Stomach (tissue), 8 donors: ENCODE measurements at regions not wholly inside any gene's neighbourhood (a gene's known extent, or its start where the extent isn't known, plus 50 kb on each side); places are given as distances from the start of the nearest gene placed in this dataset.

Experiments used
- DNase-seq, 2 donors: peaks; one replicate each; pipeline versions ENCODE4 v3.0.0 to v3.0.0-alpha.2; 2013 to 2019
- H3K27ac ChIP-seq, 5 donors: fragments of 200-600 bp in 4 of 5; sonication (generic) in 4 of 5; one replicate each; pipeline ENCODE4 v1.5.1; 2013 to 2019; ENCODE audit warnings: mild to moderate bottlenecking in 1 of 5, moderate library complexity in 1 of 5
- H3K27me3 ChIP-seq, 3 donors: fragments of 200-600 bp; sonication (generic); one replicate each; pipeline ENCODE4 v1.5.1; 2017 to 2019; ENCODE audit warnings: mixed run types in 1 of 3
- H3K36me3 ChIP-seq, 4 donors: fragments of 200-600 bp; sonication (generic); 1 replicate in 3 of 4; 2 replicates in 1 of 4; pipeline ENCODE4 v1.5.1; 2016 to 2019
- H3K4me1 ChIP-seq, 4 donors: fragments of 200-600 bp; sonication (generic); one replicate each; pipeline ENCODE4 v1.5.1; 2016 to 2019
- H3K4me3 ChIP-seq, 4 donors: fragments of 200-600 bp; sonication (generic) in 3 of 4; one replicate each; pipeline ENCODE4 v1.5.1; 2016 to 2019; ENCODE audit warnings: mild to moderate bottlenecking in 1 of 4
- H3K9me3 ChIP-seq, 4 donors: fragments of 200-600 bp; sonication (generic); one replicate each; pipeline ENCODE4 v1.5.1; 2016 to 2019
- CTCF ChIP-seq, 7 experiments: fragments of 450-650 bp in 4 of 7; fragments of 200-600 bp in 3 of 7; sonication (generic) in 3 of 7; IDR thresholded peaks; one replicate each; pipeline ENCODE4 v1.5.1; 2016 to 2019; ENCODE audit warnings: antibody characterized with exemption in 7 of 7, control low read depth in 2 of 7, mild to moderate bottlenecking in 1 of 7
- EP300 ChIP-seq: sonication (generic); formaldehyde crosslinking; IDR thresholded peaks from one replicate; pipeline ENCODE4 v1.6.1; 2017; ENCODE audit warnings: antibody characterized with exemption
- POLR2A ChIP-seq, 4 donors: fragments of 450-650 bp; IDR thresholded peaks; one replicate each; pipeline ENCODE4 v1.6.1; 2016; ENCODE audit warnings: antibody characterized with exemption in 4 of 4, control low read depth in 2 of 4, mild to moderate bottlenecking in 1 of 4, moderate library complexity in 1 of 4
- POLR2AphosphoS5 ChIP-seq, 3 donors: sonication (generic); formaldehyde crosslinking; IDR thresholded peaks; one replicate each; pipeline ENCODE4 v1.6.1; 2016; ENCODE audit warnings: antibody characterized with exemption in 3 of 3
- WGBS, 5 donors: extraction: QIAGEN DNeasy Blood & Tissue Kit in 3 of 5; methylation state at CpG; one replicate each; pipeline versions ENCODE4 v1.1.5 to v1.1.7; 2013 to 2018; 5-methylcytosine and 5-hydroxymethylcytosine counted together
- intact Hi-C: fragments of 100-400 bp; cut with DNase I; formaldehyde crosslinking; loops from one replicate; pipeline ENCODE4 v1.15.1; 2023; ENCODE audit warnings: low total_unique reads
- donor health status: healthy with polysubstance abuse.
- donor health status: Bipolar disorder and iron deficiency.
- donor health status: healthy.

- WGBS, 5 donors: 4 to 17% (median 5%) methylated on average over 1 of the region's 1 CpG
- no peaks in the 10 kb centered on the region for H3K36me3 ChIP-seq
Measured at GRCh38 chr4:178781779-178782178, 1339.5 kb upstream of the AGA start.

GRCh38 chr4:178784491-178784890 is 1342.3 kb upstream of the AGA start:
- TF ChIP-seq CTCF (IDR thresholded peaks at IDR 0.05) (no peak), POLR2AphosphoS5 (IDR thresholded peaks at IDR 0.05) (no peak), POLR2A (IDR thresholded peaks at IDR 0.05) (no peak), EP300 (no peak)
- H3K36me3 ChIP-seq: no peaks in the 10 kb centered on the region
- no peak overlapping the region for H3K27ac ChIP-seq
- no peaks in the 10 kb centered on the region for H3K9me3 ChIP-seq
- no peak overlapping the region for H3K4me3 ChIP-seq
- H3K4me1 ChIP-seq: no peaks in the 10 kb centered on the region
- WGBS, 5 donors: 63 to 74% (median 71%) methylated on average over 3 of the region's 3 CpGs
- intact Hi-C loops: no loop called here
- H3K27me3 ChIP-seq: no peaks in the 10 kb centered on the region
- no peak for DNase-seq

More at GRCh38 chr4:178781779-178782178, 1339.5 kb upstream of the AGA start:
- Histone ChIP-seq H3K4me3 (no peak overlapping the region), H3K27me3 (no peaks in the 10 kb centered on the region), H3K27ac (no peak overlapping the region), H3K4me1 (no peaks in the 10 kb centered on the region), H3K9me3 (no peaks in the 10 kb centered on the region)
- intact Hi-C loops: no loop called here
- no peak for TF ChIP-seq EP300
- no peak for TF ChIP-seq POLR2A (IDR thresholded peaks at IDR 0.05)
- no peak for TF ChIP-seq POLR2AphosphoS5 (IDR thresholded peaks at IDR 0.05)
- no peak for TF ChIP-seq CTCF (IDR thresholded peaks at IDR 0.05)
- DNase-seq: no peak

- TF ChIP-seq POLR2A (IDR thresholded peaks at IDR 0.05) (no peak), POLR2AphosphoS5 (IDR thresholded peaks at IDR 0.05) (no peak), CTCF (IDR thresholded peaks at IDR 0.05) (no peak), EP300 (no peak)
- intact Hi-C loops: no loop called here
- Histone ChIP-seq H3K36me3 (no peaks in the 10 kb centered on the region), H3K27me3 (no peaks in the 10 kb centered on the region), H3K4me3 (no peak overlapping the region), H3K4me1 (no peaks in the 10 kb centered on the region), H3K27ac (no peak overlapping the region), H3K9me3 (no peaks in the 10 kb centered on the region)
- DNase-seq: no peak
- WGBS, 5 donors: 64 to 73% (median 71%) methylated on average over 3 of the region's 3 CpGs
Measured at GRCh38 chr4:178789279-178789678, 1347.0 kb upstream of the AGA start.

GRCh38 chr4:178799204-178799603 is 1357.0 kb upstream of the AGA start:
- Histone ChIP-seq H3K4me3 (no peak overlapping the region), H3K27me3 (no peaks in the 10 kb centered on the region), H3K36me3 (no peaks in the 10 kb centered on the region), H3K4me1 (no peaks in the 10 kb centered on the region), H3K9me3 (peaks cover 0 to 6% (median 0%) of the 10 kb centered on the region in 4 donors), H3K27ac (no peak overlapping the region)
- 13 to 23% (median 17%) methylated on average over 2 of the region's 2 CpGs for WGBS, 5 donors
- no peak for DNase-seq
- TF ChIP-seq POLR2AphosphoS5 (IDR thresholded peaks at IDR 0.05) (no peak), CTCF (IDR thresholded peaks at IDR 0.05) (no peak), POLR2A (IDR thresholded peaks at IDR 0.05) (no peak), EP300 (no peak)
- intact Hi-C loops: no loop called here
